GM21576 (cell line): ENCODE measurements at regions not wholly inside any gene's neighbourhood (a gene's known extent, or its start where the extent isn't known, plus 50 kb on each side); places are given as distances from the start of the nearest gene placed in this dataset.

ENCODE experiments used
- ATAC-seq: cut with Tn5 transposase; IDR thresholded peaks from one replicate; pipeline ENCODE4 v1.9.1; 2021; ENCODE audit warnings: mild to moderate bottlenecking, moderate library complexity; ENCODE audit not compliant: unreplicated experiment

DNA sequence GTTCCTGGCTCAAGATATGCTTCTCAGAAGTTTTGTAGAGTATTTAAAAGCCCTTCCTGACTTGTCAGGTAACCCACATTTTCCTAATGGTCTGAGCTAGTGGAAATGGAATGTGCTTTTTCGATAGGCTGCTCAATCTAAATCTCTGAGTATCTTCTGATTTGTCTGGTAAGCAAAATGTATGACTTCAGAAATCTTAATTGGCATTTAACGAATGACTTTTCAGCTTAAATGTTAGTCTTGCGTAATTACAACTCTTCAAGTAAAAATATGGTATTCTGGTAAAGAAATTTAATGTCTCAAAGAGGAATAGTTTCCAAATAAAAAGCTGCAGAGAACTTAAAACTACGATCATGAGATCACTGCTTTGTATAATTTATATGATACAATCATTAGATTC is 379.1 kb downstream of the ANKRD50 start:
- no peak for ATAC-seq

DNA sequence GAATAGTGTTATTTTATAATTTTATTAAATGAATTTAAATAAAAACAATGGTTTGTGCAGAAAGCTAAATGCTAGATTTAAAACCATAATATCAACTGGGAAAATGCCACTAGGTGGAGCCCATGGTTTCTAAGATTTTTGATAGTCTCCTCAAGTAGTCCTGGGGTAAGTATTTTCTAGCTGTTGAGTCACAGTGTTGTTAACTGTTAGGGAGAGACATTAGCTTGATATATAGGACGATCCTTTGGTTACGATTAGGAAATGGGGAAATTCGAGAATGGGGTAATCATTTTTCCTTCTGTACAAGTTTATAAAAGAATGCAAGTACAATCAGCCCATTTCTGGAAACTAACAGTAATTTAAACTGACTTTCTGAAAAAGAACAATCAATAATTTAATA is 378.4 kb downstream of the ANKRD50 start:
- ATAC-seq, result peak; percentile 59

DNA sequence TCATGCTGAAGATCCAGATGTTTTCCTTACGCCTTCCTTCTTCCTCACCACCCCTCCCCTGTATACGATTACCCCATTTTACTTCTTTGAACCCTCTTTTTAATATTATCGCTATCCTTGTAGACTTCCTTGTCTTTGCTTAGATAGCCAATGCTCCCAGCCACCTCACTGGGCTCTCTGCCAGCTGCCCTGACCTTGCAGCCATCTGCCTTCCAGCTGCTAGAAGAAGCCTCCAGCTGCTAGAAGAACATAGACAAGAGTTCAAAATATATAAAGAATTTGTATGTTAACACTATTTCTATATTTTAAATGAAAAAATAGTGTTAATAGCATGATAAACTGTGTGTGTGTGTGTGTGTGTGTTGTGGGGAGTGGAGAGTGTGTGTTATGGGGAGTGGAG is 374.7 kb downstream of the ANKRD50 start:
- ATAC-seq, result no peak

DNA sequence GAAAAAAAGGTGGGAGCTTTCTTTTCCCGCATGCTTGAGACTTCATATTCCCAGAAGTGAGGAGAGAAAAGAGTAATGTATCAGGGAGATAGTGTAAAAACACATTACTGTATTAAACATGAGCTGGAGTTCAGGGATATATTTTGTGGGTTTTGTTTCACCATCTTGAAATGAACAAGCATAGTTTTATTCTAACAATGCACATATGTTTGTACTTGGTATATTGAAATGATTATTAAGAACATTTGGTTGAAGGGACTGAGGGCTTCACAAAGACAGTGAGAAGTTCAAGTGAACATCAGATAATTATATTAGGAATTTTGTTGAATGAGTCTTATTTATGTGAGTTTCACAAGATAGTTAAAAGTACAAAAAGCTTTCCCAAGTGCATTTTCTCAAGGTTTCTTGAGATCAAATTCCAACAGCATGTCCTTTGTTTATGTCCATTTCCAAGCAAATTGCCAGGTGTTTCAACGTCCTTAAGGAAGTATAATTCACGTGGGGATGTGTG is 368.8 kb downstream of the ANKRD50 start:
- no peak for ATAC-seq

DNA sequence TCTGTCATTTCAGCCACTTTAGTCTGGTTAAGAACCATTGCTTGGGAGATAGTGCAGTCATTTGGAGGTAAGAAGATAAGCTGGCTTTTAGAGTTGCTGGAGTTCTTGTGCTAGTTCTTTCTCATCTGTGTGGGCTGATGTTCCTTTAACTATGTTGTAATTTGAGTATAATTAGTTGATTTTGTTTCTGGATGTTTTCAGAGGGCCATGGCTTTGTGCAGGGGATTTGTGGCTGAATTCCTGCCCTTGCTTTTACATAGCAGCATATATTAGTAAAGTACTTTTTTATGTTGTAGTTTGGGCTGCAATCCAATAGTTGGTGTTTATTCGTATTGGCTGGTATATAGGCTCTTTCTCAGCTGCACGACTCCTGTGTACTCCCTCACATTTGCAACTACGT is 339.6 kb downstream of the ANKRD50 start:
- ATAC-seq, result no peak

DNA sequence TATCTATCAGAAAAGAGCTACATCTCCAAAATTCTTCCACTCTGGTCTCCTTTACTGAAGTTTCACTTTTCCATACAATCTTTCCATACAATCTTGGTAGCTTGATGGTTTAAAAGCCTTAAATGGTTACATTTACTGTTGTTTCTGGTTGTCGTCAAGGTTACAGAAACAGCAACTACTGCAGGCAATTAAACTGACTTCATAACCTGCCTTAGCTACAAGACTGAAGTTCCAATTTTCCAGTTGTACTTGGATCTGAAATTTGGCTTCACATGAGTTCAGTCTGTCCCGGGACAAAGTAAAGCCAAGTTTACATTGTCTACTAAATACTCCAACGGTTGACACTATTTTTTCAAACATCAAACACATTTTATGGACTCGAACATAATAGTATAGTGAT is 326.4 kb downstream of the ANKRD50 start:
- no peak for ATAC-seq

DNA sequence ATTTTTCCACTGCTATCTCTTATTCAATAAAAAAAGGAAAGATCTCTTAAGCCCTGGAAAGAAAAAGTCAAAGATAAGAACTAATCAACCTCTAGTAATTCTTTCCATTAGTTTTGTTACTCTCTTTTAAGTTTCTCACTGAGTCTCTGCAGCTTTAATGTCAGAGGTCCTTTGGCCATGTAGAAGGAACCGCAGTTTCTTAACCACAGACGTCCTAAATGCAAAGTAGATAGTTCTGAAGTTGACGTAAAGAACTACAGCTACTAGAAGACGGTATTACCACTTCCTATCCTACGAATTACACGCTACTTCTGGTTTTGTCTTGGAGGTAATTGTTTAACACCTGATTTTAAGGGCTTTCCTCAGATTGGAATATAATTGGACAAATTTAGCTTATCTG is 325.9 kb downstream of the ANKRD50 start:
- ATAC-seq, result no peak

DNA sequence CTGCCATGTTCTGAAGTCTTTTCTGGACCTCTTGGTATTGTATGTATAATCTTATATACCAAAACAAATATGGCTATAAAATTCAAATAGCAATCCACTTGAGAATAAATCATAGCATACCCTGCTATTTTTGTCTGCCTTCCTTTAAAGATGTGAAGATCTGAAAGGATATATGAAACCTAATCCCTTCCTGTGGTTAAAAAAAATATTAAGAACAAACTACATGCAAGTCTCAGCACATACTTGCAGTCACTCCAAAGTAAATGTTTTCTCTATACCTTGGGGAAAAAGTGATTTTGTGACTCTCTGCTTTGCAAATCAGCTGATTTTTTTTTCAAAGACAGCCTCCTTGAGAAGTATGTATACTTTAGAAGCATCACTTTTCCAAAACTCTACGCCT is 322.9 kb downstream of the ANKRD50 start:
- no peak for ATAC-seq

DNA sequence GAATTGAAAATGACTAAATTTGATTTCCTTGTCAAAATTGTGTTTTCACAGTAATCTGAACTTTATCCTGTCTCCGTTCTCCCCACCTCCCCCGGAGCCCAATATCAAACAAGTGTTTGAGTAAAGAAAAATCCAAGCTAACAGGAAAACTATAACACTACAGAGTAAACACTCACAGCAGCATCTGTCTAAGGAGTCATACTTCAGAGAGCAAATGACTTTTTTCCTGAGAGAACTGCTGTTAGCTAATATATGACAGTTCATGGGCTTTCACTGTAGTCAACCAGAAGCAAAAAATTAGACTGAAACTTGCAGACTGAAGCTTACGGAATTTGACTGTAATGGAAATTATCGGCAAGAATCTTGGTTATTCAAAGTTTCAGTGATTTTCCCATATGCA is 321.7 kb downstream of the ANKRD50 start:
- no peak for ATAC-seq

DNA sequence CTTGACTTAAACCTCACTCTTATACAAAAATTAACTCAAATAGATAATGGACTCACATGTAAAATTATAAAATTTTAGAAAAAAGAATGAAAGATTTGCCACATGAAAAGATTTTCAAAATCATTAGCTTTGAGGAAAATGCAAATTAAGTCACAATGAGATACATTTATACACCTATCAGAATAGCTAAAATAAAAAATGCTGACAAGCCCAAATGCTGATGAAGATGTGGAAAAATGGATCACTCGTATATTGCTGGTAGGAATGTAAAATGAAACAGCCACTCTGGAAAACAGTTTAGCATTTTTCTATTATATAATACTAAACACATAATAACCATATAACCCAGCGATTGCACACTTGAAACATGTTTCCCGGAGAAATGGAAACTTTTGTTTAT is 316.2 kb downstream of the ANKRD50 start:
- ATAC-seq, result no peak

DNA sequence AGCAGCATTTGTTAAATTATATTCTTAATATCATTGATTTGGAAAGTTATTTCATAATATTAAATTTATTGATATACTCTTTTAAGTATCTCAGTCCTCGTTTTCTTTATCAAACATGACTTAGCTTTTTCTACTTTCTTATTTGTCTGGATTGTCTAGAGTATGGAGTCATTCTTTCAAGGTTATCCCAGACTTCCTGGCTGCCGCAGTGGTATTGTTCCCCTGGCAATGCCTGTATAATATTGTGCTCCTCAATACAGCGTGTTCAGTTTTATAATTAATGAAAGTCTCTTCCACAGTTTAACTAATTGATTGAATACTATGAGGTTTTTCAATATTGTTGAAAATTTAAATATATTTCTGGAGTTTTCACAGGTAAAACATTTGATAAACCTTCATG is 310.9 kb downstream of the ANKRD50 start:
- ATAC-seq, result no peak

DNA sequence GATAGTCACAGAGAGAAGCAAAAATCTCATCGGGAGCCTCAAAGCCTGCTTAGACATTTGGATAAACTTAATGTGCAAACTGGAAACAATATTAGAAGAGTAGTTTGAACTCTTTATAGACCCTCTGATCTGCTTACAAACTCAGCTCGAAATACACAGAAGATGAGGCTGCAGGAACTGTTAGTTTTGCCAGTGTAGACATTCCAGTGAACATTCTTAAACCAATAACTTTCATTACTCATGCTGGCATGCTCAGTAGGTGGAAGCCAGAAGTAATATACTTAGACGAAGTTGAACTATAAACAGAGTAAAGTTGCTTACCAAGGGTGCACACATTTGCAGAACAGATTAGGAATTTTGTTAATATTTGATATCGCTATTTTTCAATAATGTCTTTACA is 303.5 kb downstream of the ANKRD50 start:
- ATAC-seq, result no peak

DNA sequence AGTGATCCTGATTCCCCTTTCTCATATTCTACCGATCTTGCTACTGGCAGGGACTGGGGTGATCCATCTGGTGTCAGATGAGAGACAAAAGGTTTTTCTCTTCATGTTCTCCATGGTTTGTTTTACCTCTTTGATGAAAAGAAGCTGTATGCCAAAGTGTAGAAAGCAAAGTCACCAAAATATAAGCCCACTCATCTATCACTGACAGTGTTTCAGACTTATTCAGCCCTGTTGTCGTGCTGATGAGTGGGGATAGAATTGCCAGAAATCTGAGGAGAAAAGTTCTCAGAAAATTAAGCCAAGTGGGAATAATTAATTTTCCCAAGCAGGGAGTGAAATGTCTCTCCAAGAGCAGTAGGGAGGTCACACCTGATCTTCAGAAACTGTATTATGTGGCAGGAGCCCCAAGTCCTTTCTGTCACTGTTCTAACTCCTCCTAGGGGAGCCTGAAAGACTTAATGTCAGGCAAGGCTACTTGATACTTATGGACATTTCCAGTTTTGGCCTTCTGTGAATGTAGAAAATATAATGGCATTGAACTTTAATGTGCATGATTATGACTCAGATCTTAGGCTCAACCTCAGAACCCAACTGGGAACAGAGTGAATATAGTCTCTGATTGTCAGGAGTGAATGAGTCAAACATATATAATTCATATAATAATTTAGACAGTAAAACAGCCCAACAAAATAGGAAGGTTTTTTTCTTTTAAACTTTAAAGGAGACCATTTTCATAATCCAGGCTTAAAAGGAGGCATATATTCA is 298.1 kb downstream of the ANKRD50 start:
- no peak for ATAC-seq

DNA sequence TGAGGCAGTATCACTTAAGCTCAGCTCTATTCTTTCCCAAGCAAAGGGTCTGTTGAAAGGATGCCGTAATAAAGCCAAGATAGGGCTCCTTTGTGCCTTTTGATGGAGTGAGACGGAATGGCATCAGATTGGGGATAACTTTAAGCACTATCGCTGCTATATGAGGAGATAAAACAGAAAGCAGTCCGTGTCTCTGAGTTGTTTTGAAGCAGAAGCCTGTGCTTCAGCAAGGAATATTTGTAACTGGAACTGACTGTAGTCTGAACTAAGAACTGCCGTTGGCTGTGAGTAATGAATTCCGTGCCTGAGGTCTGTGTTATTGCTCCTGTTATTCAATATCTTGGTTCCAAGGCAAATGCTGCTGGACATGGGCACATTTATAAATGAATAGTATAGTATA is 297.4 kb downstream of the ANKRD50 start:
- ATAC-seq, result no peak

DNA sequence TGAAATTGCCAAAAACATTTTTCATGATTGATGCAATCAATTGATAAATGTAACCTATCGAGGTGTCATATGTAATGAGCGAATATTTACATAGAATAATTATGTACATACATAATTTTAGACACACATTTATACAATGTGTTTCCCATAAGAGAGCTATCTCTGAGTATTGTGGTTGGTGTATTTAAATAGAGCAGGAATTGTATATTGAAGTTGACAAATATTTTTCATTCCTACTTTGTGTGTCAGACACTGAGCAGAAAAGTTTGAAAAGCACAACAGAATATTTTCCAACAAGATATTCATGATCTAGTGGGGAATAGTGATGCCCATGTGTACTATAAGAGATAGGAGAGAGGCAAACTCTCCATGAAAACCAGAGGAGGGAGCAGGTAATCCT is 295.2 kb downstream of the ANKRD50 start:
- no peak for ATAC-seq

DNA sequence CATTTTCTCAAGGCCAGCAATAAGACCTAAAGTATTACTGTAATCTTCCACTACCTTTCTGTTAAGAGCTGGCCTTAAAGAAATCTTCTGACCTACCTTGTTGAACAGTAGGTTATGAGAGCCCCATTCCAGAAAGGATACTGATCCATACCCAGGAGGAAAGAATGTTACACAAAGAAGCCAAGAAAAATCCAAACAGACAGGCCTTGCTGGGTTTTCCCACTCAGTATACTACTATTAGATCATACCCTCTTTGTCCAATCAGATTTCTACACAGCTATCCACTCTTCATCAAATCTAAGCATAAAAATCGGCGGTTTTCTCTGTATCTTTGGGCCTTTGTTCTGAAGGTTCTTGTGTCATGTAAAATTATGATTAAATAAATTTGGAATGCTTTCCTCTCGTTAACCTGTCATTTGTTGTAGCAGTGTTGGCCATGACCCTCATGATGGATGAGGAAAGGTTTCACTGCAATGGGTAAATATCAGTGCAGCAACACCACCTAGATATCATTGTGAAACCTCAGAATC is 292.3 kb downstream of the ANKRD50 start:
- no peak for ATAC-seq

DNA sequence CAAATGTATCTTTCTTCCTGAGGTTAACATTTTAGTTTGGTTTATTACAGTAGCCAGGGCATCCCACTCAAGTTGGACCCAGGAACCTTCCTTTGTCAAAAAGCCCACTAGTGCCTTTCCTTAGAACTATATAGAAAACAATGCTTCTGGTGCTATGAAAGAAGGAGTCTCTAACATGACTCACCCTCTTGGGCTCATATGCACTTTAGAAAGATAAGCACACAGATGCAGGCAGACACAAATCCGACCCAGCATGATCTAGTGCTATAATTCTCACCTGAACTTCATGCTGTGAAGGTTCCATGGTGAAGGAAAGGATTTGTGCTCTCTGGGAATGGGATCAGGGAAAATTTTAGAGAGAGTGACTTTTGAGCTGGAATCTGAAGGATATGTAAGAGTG is 289.4 kb downstream of the ANKRD50 start:
- ATAC-seq, result no peak

DNA sequence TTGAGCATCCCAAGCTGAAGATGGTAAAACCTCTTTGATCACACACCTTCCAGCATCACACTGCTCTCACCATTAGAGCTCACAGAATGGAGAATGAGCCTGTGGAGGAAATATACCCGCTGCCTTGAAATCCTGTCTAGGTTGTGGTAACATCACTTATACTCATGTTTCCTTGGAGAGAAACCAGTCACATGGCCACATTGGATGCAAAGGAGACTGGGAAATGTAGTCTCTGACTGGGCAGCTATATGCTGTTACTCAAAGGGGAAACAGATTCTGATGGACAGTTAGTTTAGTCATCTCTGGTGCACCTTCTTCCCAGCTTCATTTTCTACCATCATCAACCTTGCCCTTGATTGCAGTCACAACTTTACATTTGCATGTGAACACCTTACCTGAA is 286.3 kb downstream of the ANKRD50 start:
- ATAC-seq, result no peak

DNA sequence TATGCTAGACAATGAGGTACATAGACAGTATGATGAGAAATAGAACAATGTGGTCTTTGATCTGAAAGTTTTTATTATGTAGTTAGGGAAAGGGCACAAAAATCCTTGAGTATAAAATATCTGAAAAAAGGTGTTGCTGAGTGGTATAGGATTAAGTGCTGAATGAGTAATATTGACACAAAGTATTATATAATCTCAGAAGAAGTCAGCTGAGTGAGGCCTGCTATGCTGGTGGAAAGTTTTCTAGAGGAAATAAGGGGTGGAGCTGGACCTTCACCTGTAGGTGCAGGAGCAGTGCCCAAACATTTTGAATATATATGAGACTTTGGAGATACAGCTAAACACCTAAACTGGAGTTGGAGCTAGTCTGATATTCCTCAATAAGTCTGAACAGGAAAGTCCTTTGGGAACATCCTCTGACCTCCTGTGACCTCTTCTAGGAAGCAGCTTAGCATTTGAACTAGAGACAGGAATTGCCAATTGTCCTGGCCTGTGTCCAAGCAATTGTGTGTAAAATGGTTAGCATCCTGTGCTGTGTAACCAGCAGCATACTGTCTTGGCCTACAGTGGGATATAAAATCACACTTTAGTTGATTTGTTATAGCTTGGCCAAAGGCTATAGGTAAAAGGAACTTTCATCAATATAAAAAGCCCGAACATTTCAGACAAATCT is 285.3 kb downstream of the ANKRD50 start:
- no peak for ATAC-seq

DNA sequence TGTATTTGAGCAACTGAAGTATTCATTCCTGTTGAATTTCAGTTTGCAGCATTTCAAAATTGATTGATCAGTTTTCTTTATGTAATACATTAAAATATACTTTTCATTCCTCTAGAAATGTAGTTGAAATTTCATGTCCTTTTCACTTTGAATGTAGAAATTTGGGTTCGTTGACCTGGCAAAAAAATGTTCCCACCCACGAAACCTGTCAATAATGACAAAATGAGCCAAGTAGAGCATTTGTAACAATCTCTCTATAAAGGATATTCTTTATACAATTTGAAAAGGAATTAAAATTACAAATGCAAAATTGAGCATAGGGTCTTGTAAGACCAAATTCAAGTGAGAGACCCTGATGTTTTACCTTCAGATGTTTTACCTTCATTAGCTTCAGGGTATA is 283.9 kb downstream of the ANKRD50 start:
- ATAC-seq, result no peak

DNA sequence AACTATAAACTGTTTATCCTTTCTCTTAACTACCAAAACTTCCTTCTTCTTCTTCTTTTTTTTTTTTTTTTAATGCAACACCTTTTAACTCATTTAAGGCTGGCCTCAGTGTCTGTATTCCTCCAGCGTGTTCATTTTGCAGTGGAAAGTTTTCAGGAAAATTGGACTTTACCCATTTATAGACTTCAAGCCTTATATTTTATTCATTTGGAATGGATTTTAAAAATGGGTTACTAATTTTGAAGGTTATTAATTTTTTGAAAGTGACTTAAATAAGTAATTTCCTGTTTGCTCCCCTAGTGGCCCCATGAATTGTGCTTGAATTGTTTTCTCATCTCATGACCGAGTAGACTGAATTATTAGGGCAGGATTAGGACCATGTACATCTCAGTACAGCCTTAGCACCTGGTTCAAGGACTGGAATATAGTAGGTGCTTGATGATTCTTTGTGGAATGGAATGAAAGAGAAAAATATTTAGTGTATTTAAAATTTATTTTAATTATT is 282.7 kb downstream of the ANKRD50 start:
- no peak for ATAC-seq

DNA sequence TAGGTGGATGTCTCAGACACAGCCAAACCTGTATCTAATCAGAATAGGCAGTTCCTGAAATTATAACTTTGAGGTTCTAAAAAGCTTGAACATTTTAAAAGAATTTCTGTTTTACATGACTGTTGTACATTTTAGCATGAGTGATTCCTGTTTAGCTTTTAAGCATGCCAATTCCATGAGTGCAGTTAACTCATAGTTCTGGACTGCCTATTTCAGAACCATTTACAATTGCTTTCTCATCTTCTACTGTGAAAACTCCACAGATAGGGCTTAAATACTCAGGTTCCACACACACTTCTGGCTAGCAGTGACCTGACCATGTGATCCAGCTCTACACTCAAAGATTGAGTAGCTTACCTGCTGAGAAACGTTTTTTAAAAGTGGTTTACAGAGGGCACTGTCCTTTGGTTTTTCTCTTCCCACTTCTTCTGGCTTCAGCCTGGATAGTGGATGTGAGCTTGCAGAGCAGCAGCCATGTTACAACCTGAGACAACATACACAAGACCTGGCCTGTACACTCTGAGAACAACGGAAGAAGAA is 280.8 kb downstream of the ANKRD50 start:
- ATAC-seq, result no peak
